WERI-Rb-1 (cell line): ENCODE measurements at regions not wholly inside any gene's neighbourhood (a gene's known extent, or its start where the extent isn't known, plus 50 kb on each side); places are given as distances from the start of the nearest gene placed in this dataset.

Experiments
- DNase-seq: peaks from one replicate; pipeline ENCODE4 v3.0.0-alpha.2; 2020
- H3K27ac ChIP-seq: fragments of 250-450 bp; sonication (Bioruptor Pico); 2 replicates; pipeline ENCODE4 v1.5.1; 2020; ENCODE audit warnings: mild to moderate bottlenecking, moderate library complexity
- H3K27me3 ChIP-seq: fragments of 250-450 bp; sonication (Bioruptor Pico); 2 replicates; pipeline ENCODE4 v1.5.1; 2021; ENCODE audit warnings: mild to moderate bottlenecking, low read depth, moderate library complexity; ENCODE audit not compliant: insufficient read depth, severe bottlenecking
- H3K36me3 ChIP-seq: fragments of 250-450 bp; sonication (Bioruptor Pico); 2 replicates; pipeline ENCODE4 v1.5.1; 2020; ENCODE audit warnings: mild to moderate bottlenecking, moderate library complexity
- H3K4me3 ChIP-seq: 2 replicates; pipeline ENCODE4 v1.5.1; 2011; ENCODE audit warnings: low read depth, mild to moderate bottlenecking, control low read depth, low read length
- H3K9me3 ChIP-seq: fragments of 250-450 bp; sonication (Bioruptor Pico); 2 replicates; pipeline ENCODE4 v1.5.1; 2021; ENCODE audit warnings: mild to moderate bottlenecking, moderate library complexity; ENCODE audit not compliant: severe bottlenecking
- TF ChIP-seq, protein P1 (sequence below): IDR thresholded peaks from 2 replicates; pipeline ENCODE4 v1.5.1; 2011; ENCODE audit warnings: low read depth, mild to moderate bottlenecking, control low read depth, inconsistent platforms, low read length

DNA sequence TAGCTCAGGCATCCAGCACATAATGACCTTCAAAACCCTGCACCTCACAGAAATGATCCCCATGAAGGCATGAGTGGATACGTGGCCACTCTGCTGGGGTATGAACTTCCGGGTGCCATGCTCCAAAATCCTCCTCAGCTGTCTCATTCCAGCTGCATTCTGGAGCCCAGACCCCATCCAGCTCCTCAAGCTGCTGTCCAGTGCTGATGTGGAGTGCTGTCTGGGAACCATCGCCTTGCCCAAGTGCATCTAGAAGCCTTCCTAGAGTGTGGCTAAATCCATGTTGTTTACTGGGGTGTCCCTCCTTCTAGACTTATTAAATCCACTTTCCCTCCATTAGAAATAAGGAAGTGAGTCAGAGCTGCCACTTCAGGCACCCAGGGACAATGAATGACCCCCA, 130.8 kb upstream of the PTPRT start:
- H3K9me3 ChIP-seq, result no peaks in the 10 kb centered on the region
- DNase-seq, result no peak
- no peaks in the 10 kb centered on the region for H3K36me3 ChIP-seq
- no peak overlapping the region for H3K4me3 ChIP-seq
- peaks cover 73% of the 10 kb centered on the region for H3K27me3 ChIP-seq
- TF ChIP-seq, protein P1, sequence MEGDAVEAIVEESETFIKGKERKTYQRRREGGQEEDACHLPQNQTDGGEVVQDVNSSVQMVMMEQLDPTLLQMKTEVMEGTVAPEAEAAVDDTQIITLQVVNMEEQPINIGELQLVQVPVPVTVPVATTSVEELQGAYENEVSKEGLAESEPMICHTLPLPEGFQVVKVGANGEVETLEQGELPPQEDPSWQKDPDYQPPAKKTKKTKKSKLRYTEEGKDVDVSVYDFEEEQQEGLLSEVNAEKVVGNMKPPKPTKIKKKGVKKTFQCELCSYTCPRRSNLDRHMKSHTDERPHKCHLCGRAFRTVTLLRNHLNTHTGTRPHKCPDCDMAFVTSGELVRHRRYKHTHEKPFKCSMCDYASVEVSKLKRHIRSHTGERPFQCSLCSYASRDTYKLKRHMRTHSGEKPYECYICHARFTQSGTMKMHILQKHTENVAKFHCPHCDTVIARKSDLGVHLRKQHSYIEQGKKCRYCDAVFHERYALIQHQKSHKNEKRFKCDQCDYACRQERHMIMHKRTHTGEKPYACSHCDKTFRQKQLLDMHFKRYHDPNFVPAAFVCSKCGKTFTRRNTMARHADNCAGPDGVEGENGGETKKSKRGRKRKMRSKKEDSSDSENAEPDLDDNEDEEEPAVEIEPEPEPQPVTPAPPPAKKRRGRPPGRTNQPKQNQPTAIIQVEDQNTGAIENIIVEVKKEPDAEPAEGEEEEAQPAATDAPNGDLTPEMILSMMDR, result no peak
- H3K27ac ChIP-seq, result no peak overlapping the region

DNA sequence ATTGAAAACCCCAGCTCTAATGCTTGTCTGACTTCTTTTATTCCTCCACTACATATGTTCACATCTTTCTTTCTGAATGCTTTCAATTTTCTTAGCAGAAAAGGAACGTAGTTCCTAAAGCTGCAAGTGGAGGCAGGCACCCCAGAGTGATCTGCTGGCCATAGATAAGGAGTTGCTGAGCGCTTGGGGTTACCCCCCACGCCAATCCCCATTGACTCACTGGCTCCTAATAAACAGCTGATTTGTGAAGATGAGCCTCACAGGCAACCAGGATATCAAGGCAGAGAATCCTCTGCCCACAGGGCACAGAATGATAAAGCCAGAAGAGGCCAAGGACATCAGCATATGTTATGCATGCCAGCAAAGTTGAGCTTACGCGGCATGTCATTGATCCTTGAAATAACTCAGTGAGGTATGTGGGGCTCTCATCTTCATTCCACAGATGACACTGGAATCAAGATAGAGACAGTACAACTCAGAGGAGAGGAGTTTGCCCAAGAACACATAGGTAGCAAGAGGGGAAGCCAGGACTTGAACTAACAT, 129.1 kb upstream of the PTPRT start:
- H3K4me3 ChIP-seq, result no peak overlapping the region
- H3K9me3 ChIP-seq, result no peaks in the 10 kb centered on the region
- no peaks in the 10 kb centered on the region for H3K36me3 ChIP-seq
- DNase-seq, result no peak
- no peak overlapping the region for H3K27ac ChIP-seq
- TF ChIP-seq, protein P1, result no peak
- peaks cover 78% of the 10 kb centered on the region for H3K27me3 ChIP-seq

DNA sequence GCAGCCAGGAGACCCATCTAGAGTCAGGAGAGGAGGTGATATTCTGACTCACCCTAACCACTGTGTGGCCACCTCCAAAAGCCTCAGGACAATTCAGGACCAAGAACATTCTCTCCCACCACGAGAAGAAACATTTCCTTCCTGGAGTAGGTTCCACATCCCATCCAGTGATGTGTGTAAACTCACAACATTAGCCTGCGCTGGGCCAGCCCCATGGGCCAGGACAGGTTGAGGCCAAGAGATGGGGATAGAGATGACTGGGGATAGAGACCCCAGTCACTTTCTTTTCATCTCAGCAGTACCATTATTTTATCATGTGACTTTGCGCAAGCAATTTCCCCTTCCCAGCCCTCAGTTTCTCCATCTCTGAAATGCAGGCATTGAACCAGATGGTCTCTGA, 126.6 kb upstream of the PTPRT start:
- H3K9me3 ChIP-seq, result no peaks in the 10 kb centered on the region
- no peak overlapping the region for H3K27ac ChIP-seq
- no peak overlapping the region for H3K4me3 ChIP-seq
- DNase-seq, result no peak
- no peaks in the 10 kb centered on the region for H3K36me3 ChIP-seq
- peaks cover 78% of the 10 kb centered on the region for H3K27me3 ChIP-seq
- TF ChIP-seq, protein P1, result no peak

DNA sequence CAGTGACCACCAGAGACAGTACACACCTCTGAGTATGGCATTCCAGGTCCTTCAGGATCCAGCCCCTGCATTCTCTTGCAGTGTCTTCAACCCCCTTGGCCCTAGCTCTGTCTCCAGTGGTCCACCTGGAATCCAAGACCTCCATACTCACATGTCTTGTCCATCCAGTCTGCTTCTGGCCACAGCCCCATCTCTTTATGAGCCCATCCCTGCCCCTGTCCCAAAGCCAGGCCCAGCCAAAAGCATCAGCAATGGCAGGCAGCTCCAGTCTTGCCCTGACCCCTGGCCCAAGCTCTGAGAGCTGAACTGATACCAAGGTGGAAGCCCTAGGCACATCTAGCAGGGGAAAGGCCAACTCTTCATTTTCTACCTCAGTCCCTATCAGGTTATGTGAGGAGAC, 119.6 kb upstream of the PTPRT start:
- H3K27ac ChIP-seq, result no peak overlapping the region
- TF ChIP-seq, protein P1, result no peak
- no peak for DNase-seq
- no peak overlapping the region for H3K4me3 ChIP-seq
- H3K36me3 ChIP-seq, result no peaks in the 10 kb centered on the region
- peaks cover 46% of the 10 kb centered on the region for H3K27me3 ChIP-seq
- peaks cover 7% of the 10 kb centered on the region for H3K9me3 ChIP-seq

DNA sequence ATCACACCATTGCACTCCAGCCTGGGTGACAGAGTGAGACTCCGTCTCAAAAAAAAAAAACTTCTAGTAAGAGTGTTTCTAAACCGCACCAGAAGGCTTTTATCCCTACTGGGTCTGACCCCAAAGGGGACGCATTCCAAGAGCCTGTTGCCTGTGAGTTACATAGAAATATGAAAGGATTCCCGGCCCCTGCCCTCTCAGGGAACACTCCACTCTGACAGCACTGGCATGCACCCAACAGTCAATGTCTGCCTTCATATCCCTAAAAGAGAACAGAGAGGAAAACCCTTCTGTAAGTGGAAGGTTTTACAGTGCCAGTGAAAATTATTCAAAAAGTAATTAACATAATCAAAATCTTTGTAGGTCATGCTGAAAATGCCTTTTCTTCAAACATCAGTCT, 117.1 kb upstream of the PTPRT start:
- Histone ChIP-seq H3K4me3 (no peak overlapping the region), H3K27ac (no peak overlapping the region), H3K36me3 (no peaks in the 10 kb centered on the region), H3K27me3 (peaks cover 40% of the 10 kb centered on the region), H3K9me3 (peaks cover 7% of the 10 kb centered on the region)
- TF ChIP-seq, protein P1, result no peak
- DNase-seq, result no peak

DNA sequence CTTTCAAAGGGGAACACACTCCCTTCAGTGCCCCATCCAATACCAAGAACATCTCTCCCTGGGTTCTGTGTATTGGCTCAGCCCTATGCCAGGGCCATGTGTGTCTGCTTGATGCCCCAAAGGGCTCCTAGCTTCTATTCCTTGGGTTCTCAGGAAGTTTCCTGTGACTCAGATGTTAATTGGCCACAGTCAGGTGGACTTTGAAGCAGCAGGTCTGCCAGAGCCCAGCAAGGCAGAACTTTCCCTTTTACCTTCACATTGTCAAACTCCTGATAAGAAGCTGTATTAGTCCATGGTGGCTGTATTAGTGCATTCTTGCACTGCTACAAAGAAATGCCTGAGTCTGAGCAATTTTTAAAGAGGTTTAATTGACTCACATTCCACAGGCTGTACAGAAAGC, 116.0 kb upstream of the PTPRT start:
- Histone ChIP-seq H3K36me3 (no peaks in the 10 kb centered on the region), H3K27ac (no peak overlapping the region), H3K27me3 (peaks cover 32% of the 10 kb centered on the region), H3K9me3 (peaks cover 7% of the 10 kb centered on the region), H3K4me3 (no peak overlapping the region)
- DNase-seq, result no peak
- TF ChIP-seq, protein P1, result no peak
